Tibial nerve (tissue), 4 donors: ENCODE measurements at regions not wholly inside any gene's neighbourhood (a gene's known extent, or its start where the extent isn't known, plus 50 kb on each side); places are given as distances from the start of the nearest gene placed in this dataset.
"Not testable (repeated sequence)": the region's sequence is repeated elsewhere in the genome, so short reads cannot be mapped to it uniquely, and the experiment has no call there.

Experiments used
- DNase-seq, 2 donors: peaks; one replicate each; pipeline ENCODE4 v3.0.0-alpha.2; 2019; ENCODE audit warnings: low spot score in 2 of 2
- H3K27ac ChIP-seq, 4 donors: fragments of 200-600 bp; sonication (generic) in 3 of 4; one replicate each; pipeline ENCODE4 v1.5.1; 2017 to 2019; ENCODE audit warnings: mild to moderate bottlenecking in 1 of 4
- H3K27me3 ChIP-seq, 2 donors: fragments of 200-600 bp; sonication (generic) in 1 of 2; one replicate each; pipeline versions ENCODE4 v1.5.1 to v1.6.0; 2017 to 2019
- H3K36me3 ChIP-seq, 3 donors: fragments of 200-600 bp; sonication (generic); one replicate each; pipeline ENCODE4 v1.5.1; 2018 to 2019
- H3K4me1 ChIP-seq, 4 donors: fragments of 200-600 bp; sonication (generic) in 3 of 4; one replicate each; pipeline ENCODE4 v1.5.1; 2017 to 2019
- H3K4me3 ChIP-seq, 4 donors: fragments of 200-600 bp; sonication (generic) in 3 of 4; one replicate each; pipeline ENCODE4 v1.5.1; 2017 to 2019; ENCODE audit warnings: mild to moderate bottlenecking in 1 of 4, moderate library complexity in 1 of 4
- H3K9me3 ChIP-seq, 4 donors: fragments of 200-600 bp; sonication (generic) in 3 of 4; one replicate each; pipeline ENCODE4 v1.5.1; 2017 to 2019
- CTCF ChIP-seq, 5 experiments: fragments of 200-600 bp in 3 of 5; fragments of 450-650 bp in 2 of 5; sonication (generic) in 3 of 5; IDR thresholded peaks; one replicate each; pipeline ENCODE4 v1.5.1; 2016 to 2019; ENCODE audit warnings: antibody characterized with exemption in 5 of 5, mild to moderate bottlenecking in 3 of 5, moderate library complexity in 2 of 5
- EP300 ChIP-seq, 2 donors: sonication (generic); formaldehyde crosslinking; IDR thresholded peaks; one replicate each; pipeline ENCODE4 v1.6.1; 2017; ENCODE audit warnings: antibody characterized with exemption in 2 of 2, mild to moderate bottlenecking in 1 of 2
- POLR2A ChIP-seq, 2 donors: fragments of 450-650 bp; IDR thresholded peaks; one replicate each; pipeline ENCODE4 v1.6.1; 2017; ENCODE audit warnings: antibody characterized with exemption in 2 of 2, mild to moderate bottlenecking in 2 of 2, moderate library complexity in 2 of 2
- WGBS, 2 donors: methylation state at CpG; one replicate each; pipeline ENCODE4 v1.1.5; 2018; 5-methylcytosine and 5-hydroxymethylcytosine counted together

- H3K27me3 ChIP-seq: no peaks in the 10 kb centered on the region
- H3K36me3 ChIP-seq: no peaks in the 10 kb centered on the region
- no peaks in the 10 kb centered on the region for H3K4me1 ChIP-seq
- no peak overlapping the region for H3K4me3 ChIP-seq
- TF ChIP-seq POLR2A (IDR thresholded peaks at IDR 0.05) (no peak), CTCF (IDR thresholded peaks at IDR 0.05) (no peak), EP300 (IDR thresholded peaks at IDR 0.05) (no peak)
- DNase-seq: no peak
- 68 to 84% methylated on average over 9 of the region's 9 CpGs for WGBS, 2 donors
- H3K9me3 ChIP-seq: peaks cover 0 to 19% (median 0%) of the 10 kb centered on the region in 4 donors
- no peak overlapping the region for H3K27ac ChIP-seq
Observed at GRCh38 chr12:114838480-114838879, 154.5 kb upstream of the TBX3 start.

DNA sequence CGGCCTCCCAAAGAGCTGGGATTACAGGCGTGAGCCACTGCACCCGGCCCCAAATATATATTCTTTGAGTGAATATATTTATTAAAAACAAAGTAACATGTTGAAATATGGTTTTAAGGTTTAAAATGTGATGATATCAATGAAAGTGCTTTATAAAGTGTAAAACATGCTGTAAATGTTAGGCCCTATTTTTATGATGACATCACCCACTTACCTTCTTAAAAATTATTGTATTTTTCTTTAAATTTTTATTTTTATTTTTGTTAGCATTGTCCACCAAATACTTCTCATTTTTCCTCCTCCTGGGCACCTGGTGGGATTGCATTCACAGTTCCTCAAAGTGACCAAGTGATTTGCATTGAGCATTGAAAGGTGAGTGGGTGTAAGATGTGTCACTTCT, 152.6 kb upstream of the TBX3 start:
- Histone ChIP-seq H3K36me3 (no peaks in the 10 kb centered on the region), H3K4me1 (no peaks in the 10 kb centered on the region), H3K27ac (no peak overlapping the region), H3K9me3 (peaks cover 0 to 19% (median 0%) of the 10 kb centered on the region in 4 donors), H3K27me3 (no peaks in the 10 kb centered on the region), H3K4me3 (no peak overlapping the region)
- no peak for DNase-seq
- TF ChIP-seq EP300 (IDR thresholded peaks at IDR 0.05): no peak
- TF ChIP-seq POLR2A (IDR thresholded peaks at IDR 0.05): no peak
- no peak for TF ChIP-seq CTCF (IDR thresholded peaks at IDR 0.05)
- WGBS, 2 donors: 99% methylated on average over 3 of the region's 3 CpGs

DNA sequence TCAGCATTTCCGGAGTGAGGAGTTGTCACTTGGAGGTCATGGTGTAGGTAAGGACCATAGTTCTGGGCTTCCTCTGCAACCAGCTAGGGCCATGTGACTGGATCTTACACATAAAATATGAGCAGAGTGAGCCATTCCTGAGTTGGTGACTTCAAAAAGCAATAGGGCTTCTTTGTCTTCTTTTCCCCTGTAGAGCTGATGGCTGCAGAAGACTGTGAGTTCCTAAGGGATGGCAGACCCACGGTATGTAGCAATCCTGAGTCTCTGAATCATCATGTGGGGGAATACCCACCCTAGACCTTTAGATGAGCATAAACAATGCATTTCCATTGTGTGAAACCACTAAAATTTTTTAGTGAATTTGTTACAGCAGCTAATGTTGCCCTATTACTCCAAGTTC, 151.1 kb upstream of the TBX3 start:
- Histone ChIP-seq H3K36me3 (no peaks in the 10 kb centered on the region), H3K9me3 (peaks cover 0 to 19% (median 0%) of the 10 kb centered on the region in 4 donors), H3K4me3 (no peak overlapping the region), H3K4me1 (no peaks in the 10 kb centered on the region), H3K27me3 (no peaks in the 10 kb centered on the region), H3K27ac (no peak overlapping the region)
- TF ChIP-seq EP300 (IDR thresholded peaks at IDR 0.05): no peak
- no peak for TF ChIP-seq CTCF (IDR thresholded peaks at IDR 0.05)
- TF ChIP-seq POLR2A (IDR thresholded peaks at IDR 0.05): no peak
- 50 to 70% methylated on average over 2 of the region's 2 CpGs for WGBS, 2 donors
- DNase-seq: no peak

DNA sequence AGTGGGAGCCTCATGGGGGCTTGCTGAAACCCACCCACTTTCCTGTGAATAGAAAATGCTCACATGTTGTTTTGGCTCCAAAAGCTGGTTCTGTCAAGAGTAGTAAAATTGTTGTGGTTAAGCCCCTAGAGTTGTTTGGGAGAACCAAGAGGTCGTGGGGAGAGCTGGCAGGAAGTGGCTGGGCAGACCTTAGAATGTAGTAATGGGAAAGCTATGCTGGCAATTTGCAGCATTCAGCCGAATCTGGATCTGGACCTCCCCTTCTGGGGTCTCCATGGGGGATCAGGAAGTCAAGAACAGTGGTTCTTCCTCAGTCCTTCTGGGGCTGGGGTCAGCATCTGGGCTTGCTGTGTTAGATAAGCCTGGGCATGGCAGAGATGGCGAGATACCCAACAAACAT, 150.6 kb upstream of the TBX3 start:
- H3K27ac ChIP-seq: no peak overlapping the region
- no peaks in the 10 kb centered on the region for H3K4me1 ChIP-seq
- 26 to 35% methylated on average over 3 of the region's 3 CpGs for WGBS, 2 donors
- peaks cover 0 to 19% (median 0%) of the 10 kb centered on the region in 4 donors for H3K9me3 ChIP-seq
- no peaks in the 10 kb centered on the region for H3K27me3 ChIP-seq
- H3K36me3 ChIP-seq: no peaks in the 10 kb centered on the region
- TF ChIP-seq EP300 (IDR thresholded peaks at IDR 0.05) (no peak), POLR2A (IDR thresholded peaks at IDR 0.05) (no peak), CTCF (IDR thresholded peaks at IDR 0.05) (no peak)
- DNase-seq: no peak
- H3K4me3 ChIP-seq: no peak overlapping the region

DNA sequence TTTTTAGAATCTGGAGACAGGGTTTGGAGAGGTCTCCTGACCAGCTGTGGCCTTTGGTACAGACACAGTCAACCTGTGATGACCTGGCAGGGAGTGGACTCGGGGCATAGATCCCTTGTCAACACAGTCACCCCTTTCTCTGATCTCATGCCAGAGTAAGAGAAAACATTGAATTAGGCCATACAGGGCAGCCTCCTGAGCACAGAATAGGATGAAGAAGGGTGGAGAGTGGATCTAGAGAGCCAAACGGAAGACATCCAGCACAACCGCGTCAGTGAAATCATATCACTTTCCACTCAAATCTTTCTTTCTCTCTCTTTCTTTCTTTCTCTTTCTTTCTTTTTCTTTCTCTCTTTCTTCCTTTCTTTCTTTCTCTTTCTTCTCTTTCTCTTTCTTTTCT, 145.9 kb upstream of the TBX3 start:
- Histone ChIP-seq H3K36me3 (no peaks in the 10 kb centered on the region), H3K4me1 (no peaks in the 10 kb centered on the region), H3K27ac (no peak overlapping the region), H3K9me3 (peaks cover 0 to 1% (median 0%) of the 10 kb centered on the region in 4 donors), H3K27me3 (no peaks in the 10 kb centered on the region), H3K4me3 (no peak overlapping the region)
- no peak for DNase-seq
- 85 to 90% methylated on average over 4 of the region's 4 CpGs for WGBS, 2 donors
- TF ChIP-seq CTCF (IDR thresholded peaks at IDR 0.05) (no peak), POLR2A (IDR thresholded peaks at IDR 0.05) (no peak), EP300 (IDR thresholded peaks at IDR 0.05) (no peak)

GRCh38 chr12:114829244-114829643, 145.3 kb upstream of the TBX3 start:
- H3K27me3 ChIP-seq, H3K9me3 ChIP-seq, H3K27ac ChIP-seq, H3K4me1 ChIP-seq, H3K4me3 ChIP-seq, DNase-seq, H3K36me3 ChIP-seq: not testable (repeated sequence)
